HCT116 (cell line): ENCODE measurements at regions not wholly inside any gene's neighbourhood (a gene's known extent, or its start where the extent isn't known, plus 50 kb on each side); places are given as distances from the start of the nearest gene placed in this dataset.

ENCODE experiments used
- EGR1 ChIP-seq: IDR thresholded peaks from 2 replicates; pipeline ENCODE4 v1.6.1; 2012; ENCODE audit warnings: low read depth
- EZH2 ChIP-seq: fragments of 200-600 bp; sonication (generic); IDR thresholded peaks from 2 replicates; pipeline ENCODE4 v1.6.1; 2017; ENCODE audit warnings: antibody characterized with exemption, mixed run types
- EZH2phosphoT487 ChIP-seq: fragments of 200-600 bp; IDR thresholded peaks from 2 replicates; pipeline ENCODE4 v1.6.1; 2018; ENCODE audit warnings: antibody characterized with exemption, borderline replicate concordance
- POLR2A ChIP-seq: IDR thresholded peaks from 2 replicates; pipeline ENCODE4 v1.7.0; 2011; ENCODE audit warnings: borderline replicate concordance; ENCODE audit not compliant: insufficient read depth, insufficient read length; ENCODE audit errors: extremely low read depth
- POLR2AphosphoS5 ChIP-seq: IDR thresholded peaks from 2 replicates; pipeline ENCODE4 v1.6.1; 2011; ENCODE audit warnings: mild to moderate bottlenecking, low read depth, low read length, moderate library complexity
- TCF7L2 ChIP-seq: IDR thresholded peaks from 2 replicates; pipeline ENCODE4 v1.7.0; 2011; ENCODE audit warnings: borderline replicate concordance, inconsistent platforms; ENCODE audit not compliant: insufficient read depth, insufficient read length; ENCODE audit errors: extremely low read depth
- TF ChIP-seq, protein P1 (sequence below): IDR thresholded peaks from 2 replicates; pipeline ENCODE4 v1.6.1; 2012; ENCODE audit warnings: low read depth
- TF ChIP-seq, protein P2 (sequence below), 3 experiments: fragments of 200-600 bp in 1 of 3; sonication (generic) in 1 of 3; IDR thresholded peaks in 2 of 3; conservative IDR thresholded peaks in 1 of 3; 2 replicates each; pipeline ENCODE4 v1.5.1; 2012 to 2017; ENCODE audit warnings: low read depth in 2 of 3, low read length in 2 of 3, antibody characterized with exemption in 1 of 3, borderline replicate concordance in 1 of 3, control low read depth in 1 of 3, mild to moderate bottlenecking in 1 of 3, mixed read lengths in 1 of 3, mixed run types in 1 of 3, moderate library complexity in 1 of 3; ENCODE audit not compliant: insufficient read depth in 1 of 3

DNA sequence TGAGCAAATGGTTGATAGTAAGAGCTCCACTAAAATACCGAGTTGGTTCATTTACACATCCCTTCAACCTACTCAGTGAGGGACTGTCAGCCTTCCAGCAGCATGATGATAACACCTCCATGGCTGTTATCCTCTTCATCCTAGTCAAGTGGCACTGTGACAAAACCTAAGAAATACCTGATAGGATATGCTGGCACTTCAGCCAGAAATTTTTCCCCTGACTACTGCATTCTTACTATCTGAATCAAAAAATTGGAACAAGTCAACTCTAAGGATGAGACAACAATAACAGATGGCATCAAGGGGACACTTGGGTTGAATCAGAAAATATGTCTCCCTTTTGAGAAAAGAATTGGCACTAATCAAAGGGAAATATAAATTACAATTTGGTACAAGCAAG lies 193.9 kb downstream of the KCTD12 start:
- no peak for TF ChIP-seq POLR2AphosphoS5
- no peak for TF ChIP-seq TCF7L2
- TF ChIP-seq, protein P1, sequence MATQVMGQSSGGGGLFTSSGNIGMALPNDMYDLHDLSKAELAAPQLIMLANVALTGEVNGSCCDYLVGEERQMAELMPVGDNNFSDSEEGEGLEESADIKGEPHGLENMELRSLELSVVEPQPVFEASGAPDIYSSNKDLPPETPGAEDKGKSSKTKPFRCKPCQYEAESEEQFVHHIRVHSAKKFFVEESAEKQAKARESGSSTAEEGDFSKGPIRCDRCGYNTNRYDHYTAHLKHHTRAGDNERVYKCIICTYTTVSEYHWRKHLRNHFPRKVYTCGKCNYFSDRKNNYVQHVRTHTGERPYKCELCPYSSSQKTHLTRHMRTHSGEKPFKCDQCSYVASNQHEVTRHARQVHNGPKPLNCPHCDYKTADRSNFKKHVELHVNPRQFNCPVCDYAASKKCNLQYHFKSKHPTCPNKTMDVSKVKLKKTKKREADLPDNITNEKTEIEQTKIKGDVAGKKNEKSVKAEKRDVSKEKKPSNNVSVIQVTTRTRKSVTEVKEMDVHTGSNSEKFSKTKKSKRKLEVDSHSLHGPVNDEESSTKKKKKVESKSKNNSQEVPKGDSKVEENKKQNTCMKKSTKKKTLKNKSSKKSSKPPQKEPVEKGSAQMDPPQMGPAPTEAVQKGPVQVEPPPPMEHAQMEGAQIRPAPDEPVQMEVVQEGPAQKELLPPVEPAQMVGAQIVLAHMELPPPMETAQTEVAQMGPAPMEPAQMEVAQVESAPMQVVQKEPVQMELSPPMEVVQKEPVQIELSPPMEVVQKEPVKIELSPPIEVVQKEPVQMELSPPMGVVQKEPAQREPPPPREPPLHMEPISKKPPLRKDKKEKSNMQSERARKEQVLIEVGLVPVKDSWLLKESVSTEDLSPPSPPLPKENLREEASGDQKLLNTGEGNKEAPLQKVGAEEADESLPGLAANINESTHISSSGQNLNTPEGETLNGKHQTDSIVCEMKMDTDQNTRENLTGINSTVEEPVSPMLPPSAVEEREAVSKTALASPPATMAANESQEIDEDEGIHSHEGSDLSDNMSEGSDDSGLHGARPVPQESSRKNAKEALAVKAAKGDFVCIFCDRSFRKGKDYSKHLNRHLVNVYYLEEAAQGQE = no peak
- TF ChIP-seq EZH2 = no peak
- TF ChIP-seq, protein P2, sequence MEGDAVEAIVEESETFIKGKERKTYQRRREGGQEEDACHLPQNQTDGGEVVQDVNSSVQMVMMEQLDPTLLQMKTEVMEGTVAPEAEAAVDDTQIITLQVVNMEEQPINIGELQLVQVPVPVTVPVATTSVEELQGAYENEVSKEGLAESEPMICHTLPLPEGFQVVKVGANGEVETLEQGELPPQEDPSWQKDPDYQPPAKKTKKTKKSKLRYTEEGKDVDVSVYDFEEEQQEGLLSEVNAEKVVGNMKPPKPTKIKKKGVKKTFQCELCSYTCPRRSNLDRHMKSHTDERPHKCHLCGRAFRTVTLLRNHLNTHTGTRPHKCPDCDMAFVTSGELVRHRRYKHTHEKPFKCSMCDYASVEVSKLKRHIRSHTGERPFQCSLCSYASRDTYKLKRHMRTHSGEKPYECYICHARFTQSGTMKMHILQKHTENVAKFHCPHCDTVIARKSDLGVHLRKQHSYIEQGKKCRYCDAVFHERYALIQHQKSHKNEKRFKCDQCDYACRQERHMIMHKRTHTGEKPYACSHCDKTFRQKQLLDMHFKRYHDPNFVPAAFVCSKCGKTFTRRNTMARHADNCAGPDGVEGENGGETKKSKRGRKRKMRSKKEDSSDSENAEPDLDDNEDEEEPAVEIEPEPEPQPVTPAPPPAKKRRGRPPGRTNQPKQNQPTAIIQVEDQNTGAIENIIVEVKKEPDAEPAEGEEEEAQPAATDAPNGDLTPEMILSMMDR (IDR thresholded peaks at IDR 0.05 in 2 of 3, conservative IDR thresholded peaks at IDR 0.05 in 1 of 3; ENCODE audit: borderline replicate concordance in 1 of 3, insufficient read depth in 1 of 3, low read depth in 2 of 3, low read length in 2 of 3) = no peak
- TF ChIP-seq EGR1 = no peak
- TF ChIP-seq EZH2phosphoT487 = no peak
- no peak for TF ChIP-seq POLR2A
